HG03039 (cell line): ENCODE measurements at regions not wholly inside any gene's neighbourhood (a gene's known extent, or its start where the extent isn't known, plus 50 kb on each side); places are given as distances from the start of the nearest gene placed in this dataset.

Source experiments
- ATAC-seq: cut with Tn5 transposase; IDR thresholded peaks from one replicate; pipeline ENCODE4 v1.9.1; 2021; ENCODE audit warnings: mild to moderate bottlenecking, moderate library complexity; ENCODE audit not compliant: unreplicated experiment

- no peak for ATAC-seq
These were observed 224.5 kb upstream of the PGRMC2 start for GRCh38 chr4:128512161-128512560.

- ATAC-seq, result no peak
These were observed 223.2 kb upstream of the PGRMC2 start for GRCh38 chr4:128510850-128511249.

GRCh38 chr4:128502818-128503527, 215.4 kb upstream of the PGRMC2 start:
- no peak for ATAC-seq

GRCh38 chr4:128501239-128501638, 213.6 kb upstream of the PGRMC2 start:
- ATAC-seq, result no peak

- ATAC-seq, result no peak
These were observed 200.6 kb upstream of the PGRMC2 start for GRCh38 chr4:128488055-128488705.

- ATAC-seq, result no peak
These were observed 197.3 kb upstream of the PGRMC2 start for GRCh38 chr4:128484896-128485295.

- no peak for ATAC-seq
These were observed 196.2 kb upstream of the PGRMC2 start for GRCh38 chr4:128483816-128484215.

GRCh38 chr4:128483041-128483440, 195.4 kb upstream of the PGRMC2 start:
- ATAC-seq, result no peak

- ATAC-seq, result no peak
These were observed 194.3 kb upstream of the PGRMC2 start for GRCh38 chr4:128481752-128482480.

- ATAC-seq, result no peak
These were observed 193.3 kb upstream of the PGRMC2 start for GRCh38 chr4:128480945-128481344.

- no peak for ATAC-seq
These were observed 189.9 kb upstream of the PGRMC2 start for GRCh38 chr4:128477540-128477939.

- no peak for ATAC-seq
These were observed 188.0 kb upstream of the PGRMC2 start for GRCh38 chr4:128475597-128475996.

GRCh38 chr4:128471576-128471975, 184.0 kb upstream of the PGRMC2 start:
- ATAC-seq, result no peak

- no peak for ATAC-seq
These were observed 183.0 kb upstream of the PGRMC2 start for GRCh38 chr4:128470492-128471053.

- ATAC-seq, result no peak
These were observed 180.7 kb upstream of the PGRMC2 start for GRCh38 chr4:128468123-128468989.

- ATAC-seq, result no peak
These were observed 177.9 kb upstream of the PGRMC2 start for GRCh38 chr4:128465523-128465922.

- no peak for ATAC-seq
These were observed 175.4 kb upstream of the PGRMC2 start for GRCh38 chr4:128463006-128463405.

GRCh38 chr4:128462103-128462783, 174.6 kb upstream of the PGRMC2 start:
- no peak for ATAC-seq

GRCh38 chr4:128461291-128462102, 173.9 kb upstream of the PGRMC2 start:
- no peak for ATAC-seq
